ENCODE measurements at regions not wholly inside any gene's neighbourhood (a gene's known extent, or its start where the extent isn't known, plus 50 kb on each side); places are given as distances from the start of the nearest gene placed in this dataset.

DNA sequence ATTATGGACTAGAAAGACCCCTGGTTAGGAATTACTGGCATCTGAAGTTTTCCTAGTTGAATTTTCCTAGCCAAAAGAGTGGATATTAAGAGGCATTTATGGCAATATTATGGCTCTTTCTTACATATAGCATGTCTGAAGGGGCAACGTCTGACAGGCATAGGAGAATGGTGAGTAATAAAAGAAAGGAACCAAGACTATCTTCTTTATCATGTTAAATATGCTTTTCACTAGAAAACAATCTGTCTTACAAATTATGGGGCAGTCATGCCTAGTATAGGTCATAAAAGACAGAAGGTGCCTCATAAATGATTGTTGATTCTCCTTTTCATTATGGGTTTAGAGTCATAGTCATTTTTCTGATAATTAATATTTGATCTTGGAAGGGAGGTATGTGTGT lies 431.1 kb upstream of the HTR2C start:
- intact Hi-C loops (cut with DNase I) = no loop called here
- TF ChIP-seq POLR2A (IDR thresholded peaks at IDR 0.05) = no peak
- TF ChIP-seq, protein P1, sequence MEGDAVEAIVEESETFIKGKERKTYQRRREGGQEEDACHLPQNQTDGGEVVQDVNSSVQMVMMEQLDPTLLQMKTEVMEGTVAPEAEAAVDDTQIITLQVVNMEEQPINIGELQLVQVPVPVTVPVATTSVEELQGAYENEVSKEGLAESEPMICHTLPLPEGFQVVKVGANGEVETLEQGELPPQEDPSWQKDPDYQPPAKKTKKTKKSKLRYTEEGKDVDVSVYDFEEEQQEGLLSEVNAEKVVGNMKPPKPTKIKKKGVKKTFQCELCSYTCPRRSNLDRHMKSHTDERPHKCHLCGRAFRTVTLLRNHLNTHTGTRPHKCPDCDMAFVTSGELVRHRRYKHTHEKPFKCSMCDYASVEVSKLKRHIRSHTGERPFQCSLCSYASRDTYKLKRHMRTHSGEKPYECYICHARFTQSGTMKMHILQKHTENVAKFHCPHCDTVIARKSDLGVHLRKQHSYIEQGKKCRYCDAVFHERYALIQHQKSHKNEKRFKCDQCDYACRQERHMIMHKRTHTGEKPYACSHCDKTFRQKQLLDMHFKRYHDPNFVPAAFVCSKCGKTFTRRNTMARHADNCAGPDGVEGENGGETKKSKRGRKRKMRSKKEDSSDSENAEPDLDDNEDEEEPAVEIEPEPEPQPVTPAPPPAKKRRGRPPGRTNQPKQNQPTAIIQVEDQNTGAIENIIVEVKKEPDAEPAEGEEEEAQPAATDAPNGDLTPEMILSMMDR (IDR thresholded peaks at IDR 0.05) = no peak
- TF ChIP-seq POLR2AphosphoS5 (IDR thresholded peaks at IDR 0.05) = no peak

DNA sequence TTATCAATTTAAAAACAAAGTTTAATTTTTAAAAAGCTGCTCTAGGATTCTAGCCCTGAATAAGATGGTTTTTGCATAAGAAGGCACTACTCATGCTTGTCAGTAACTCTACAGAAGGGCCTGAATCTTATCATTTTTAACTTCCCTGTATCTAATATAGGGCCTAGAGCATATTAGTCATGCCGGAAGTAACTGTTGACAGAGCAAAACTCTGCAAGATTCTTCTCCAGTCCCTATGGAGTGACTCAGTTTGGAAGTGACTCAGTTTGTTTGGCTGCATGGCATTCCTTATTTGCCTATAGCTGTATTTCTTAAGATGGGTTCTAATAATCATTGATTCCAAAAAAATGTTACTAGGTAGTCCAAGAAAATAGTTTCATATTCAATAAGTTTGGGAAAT lies 431.8 kb upstream of the HTR2C start:
- intact Hi-C loops (cut with DNase I) = no loop called here
- 89% methylated on average over 1 of the region's 1 CpG for WGBS
- no peaks in the 10 kb centered on the region for H3K9me3 ChIP-seq
- H3K36me3 ChIP-seq = no peaks in the 10 kb centered on the region
- H3K27ac ChIP-seq = no peak overlapping the region
- no peak for DNase-seq (ENCODE audit: low spot score)
- no peaks in the 10 kb centered on the region for H3K27me3 ChIP-seq (replicated peaks; ENCODE audit: insufficient read depth)
- H3K4me3 ChIP-seq = no peak overlapping the region
- TF ChIP-seq POLR2A (IDR thresholded peaks at IDR 0.05) = no peak
- TF ChIP-seq POLR2AphosphoS5 (IDR thresholded peaks at IDR 0.05) = no peak
- TF ChIP-seq, protein P1 (IDR thresholded peaks at IDR 0.05) = no peak
- H3K4me1 ChIP-seq (replicated peaks) = no peaks in the 10 kb centered on the region

More for the DNA sequence above, 431.1 kb upstream of the HTR2C start:
- Histone ChIP-seq H3K27ac (no peak overlapping the region), H3K4me3 (no peak overlapping the region), H3K27me3 (replicated peaks; ENCODE audit: insufficient read depth) (no peaks in the 10 kb centered on the region), H3K36me3 (no peaks in the 10 kb centered on the region), H3K9me3 (no peaks in the 10 kb centered on the region), H3K4me1 (replicated peaks) (no peaks in the 10 kb centered on the region)
- DNase-seq (ENCODE audit: low spot score) = no peak
- 56% methylated on average over 1 of the region's 1 CpG for WGBS

DNA sequence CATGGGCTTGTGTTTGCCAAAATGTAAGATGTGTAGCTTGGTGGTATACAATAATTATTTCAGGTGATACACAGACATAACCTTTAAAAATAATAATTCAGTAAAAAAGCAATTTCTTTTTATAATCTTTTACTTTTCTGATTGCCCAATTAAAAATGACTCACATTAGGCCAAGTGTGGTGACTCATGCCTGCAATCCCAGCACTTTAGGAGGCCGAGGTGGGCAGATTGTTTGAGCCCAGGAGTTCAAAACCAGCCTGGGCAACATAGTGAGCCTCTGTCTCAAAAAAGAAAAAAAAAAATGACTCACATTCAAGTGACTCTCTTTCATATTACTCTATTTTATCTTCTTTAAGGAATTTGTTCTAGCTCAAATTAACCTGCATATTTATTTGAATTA lies 449.4 kb upstream of the HTR2C start:
- Histone ChIP-seq H3K27ac (no peak overlapping the region), H3K27me3 (replicated peaks; ENCODE audit: insufficient read depth) (no peaks in the 10 kb centered on the region), H3K4me3 (no peak overlapping the region), H3K9me3 (no peaks in the 10 kb centered on the region), H3K4me1 (replicated peaks) (no peaks in the 10 kb centered on the region), H3K36me3 (no peaks in the 10 kb centered on the region)
- intact Hi-C loops (cut with DNase I) = no loop called here
- WGBS = 50% methylated on average over 1 of the region's 1 CpG
- TF ChIP-seq POLR2A (IDR thresholded peaks at IDR 0.05) (no peak), POLR2AphosphoS5 (IDR thresholded peaks at IDR 0.05) (no peak)
- TF ChIP-seq, protein P1 (IDR thresholded peaks at IDR 0.05) = no peak
- no peak for DNase-seq (ENCODE audit: low spot score)

DNA sequence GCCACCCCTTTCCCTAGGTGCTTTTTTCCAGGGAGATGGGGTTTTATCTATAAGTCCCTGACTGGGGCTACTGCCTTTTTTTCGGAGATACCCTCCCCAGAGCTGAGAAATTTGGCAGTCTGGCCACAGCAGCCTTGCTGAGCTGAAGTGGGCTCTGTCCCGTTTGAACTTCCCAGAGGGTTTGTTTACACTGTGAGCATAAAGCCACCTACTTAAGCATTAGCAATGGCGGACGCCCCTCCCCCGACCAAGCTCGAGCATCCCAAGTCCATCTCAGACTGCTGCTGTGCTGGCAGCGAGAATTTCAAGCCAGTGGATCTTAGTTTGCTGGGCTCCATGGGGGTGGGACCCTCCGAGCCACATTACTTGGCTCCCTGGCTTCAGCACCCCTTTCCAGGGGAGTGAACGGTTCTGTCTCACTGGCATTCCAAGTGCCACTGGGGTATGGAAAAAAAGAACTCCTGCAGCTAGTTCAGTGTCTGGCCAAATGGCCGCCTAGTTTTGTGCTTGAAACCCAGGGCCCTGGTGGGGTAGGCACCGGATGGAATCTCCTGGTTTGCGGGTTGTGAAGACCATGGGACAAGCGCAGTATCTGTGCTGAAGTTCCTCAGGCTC lies 456.4 kb upstream of the HTR2C start:
- TF ChIP-seq POLR2AphosphoS5 (IDR thresholded peaks at IDR 0.05) (no peak), POLR2A (IDR thresholded peaks at IDR 0.05) (no peak)
- TF ChIP-seq, protein P1 (IDR thresholded peaks at IDR 0.05) = no peak
- no peaks in the 10 kb centered on the region for H3K36me3 ChIP-seq
- H3K4me1 ChIP-seq (replicated peaks) = no peaks in the 10 kb centered on the region
- H3K9me3 ChIP-seq = no peaks in the 10 kb centered on the region
- no peak overlapping the region for H3K4me3 ChIP-seq
- intact Hi-C loops (cut with DNase I) = no loop called here
- no peaks in the 10 kb centered on the region for H3K27me3 ChIP-seq (replicated peaks; ENCODE audit: insufficient read depth)
- 80% methylated on average over 5 of the region's 13 CpGs for WGBS
- H3K27ac ChIP-seq = no peak overlapping the region
- no peak for DNase-seq (ENCODE audit: low spot score)

DNA sequence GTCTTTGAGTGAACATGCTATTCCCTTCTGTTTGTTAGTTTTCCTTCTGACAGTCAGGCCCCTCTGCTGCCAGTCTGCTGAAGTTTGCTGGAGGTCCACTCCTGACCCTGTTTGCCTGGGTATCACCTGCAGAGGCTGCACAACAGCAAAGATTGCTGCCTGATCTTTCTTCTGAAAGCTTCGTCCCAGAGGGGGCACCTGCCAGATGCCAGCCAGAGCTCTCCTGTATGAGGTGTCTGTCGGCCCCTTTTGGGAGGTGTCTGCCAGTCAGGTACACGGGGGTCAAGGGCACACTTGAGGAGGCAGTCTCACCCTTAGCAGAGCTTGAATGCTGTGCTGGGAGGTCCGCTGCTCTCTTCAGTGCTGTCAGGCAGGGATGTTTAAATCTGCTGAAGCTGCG lies 456.9 kb upstream of the HTR2C start:
- no peaks in the 10 kb centered on the region for H3K4me1 ChIP-seq (replicated peaks)
- H3K36me3 ChIP-seq = no peaks in the 10 kb centered on the region
- no peaks in the 10 kb centered on the region for H3K27me3 ChIP-seq (replicated peaks; ENCODE audit: insufficient read depth)
- intact Hi-C loops (cut with DNase I) = no loop called here
- H3K27ac ChIP-seq = no peak overlapping the region
- no peak overlapping the region for H3K4me3 ChIP-seq
- 83% methylated on average over 3 of the region's 5 CpGs for WGBS
- no peak for TF ChIP-seq POLR2A (IDR thresholded peaks at IDR 0.05)
- TF ChIP-seq POLR2AphosphoS5 (IDR thresholded peaks at IDR 0.05) = no peak
- DNase-seq (ENCODE audit: low spot score) = no peak
- H3K9me3 ChIP-seq = no peaks in the 10 kb centered on the region

Measured in prostate gland (tissue), 2 donors.